Naive B cell (primary cell): ENCODE measurements at regions not wholly inside any gene's neighbourhood (a gene's known extent, or its start where the extent isn't known, plus 50 kb on each side); places are given as distances from the start of the nearest gene placed in this dataset.

ENCODE experiments used
- ATAC-seq, 2 donors: fragments of 150-1000 bp; cut with Tn5 transposase; 2 replicates each; pipeline ENCODE4 v1.10.0; 2021; ENCODE audit warnings: low read depth in 2 of 2, mild to moderate bottlenecking in 2 of 2, moderate library complexity in 2 of 2
- DNase-seq: peaks from one replicate; pipeline ENCODE4 v3.0.0; 2022
- H3K27ac Mint-ChIP-seq, 6 donors: one replicate each; pipeline ENCODE4 v1.8.0; 2020 to 2022; ENCODE audit warnings: mild to moderate bottlenecking in 6 of 6, mixed read lengths in 6 of 6, moderate library complexity in 5 of 6, inconsistent platforms in 2 of 6
- H3K27me3 Mint-ChIP-seq, 3 donors: one replicate each; pipeline ENCODE4 v1.8.0; 2021 to 2022; ENCODE audit warnings: mixed read lengths in 3 of 3, mild to moderate bottlenecking in 1 of 3
- H3K36me3 Mint-ChIP-seq, 2 donors: one replicate each; pipeline ENCODE4 v1.8.0; 2020 to 2022; ENCODE audit warnings: mixed read lengths in 2 of 2, inconsistent platforms in 1 of 2, mild to moderate bottlenecking in 1 of 2
- H3K4me1 Mint-ChIP-seq, 3 donors: one replicate each; pipeline ENCODE4 v1.8.0; 2020 to 2022; ENCODE audit warnings: mixed read lengths in 3 of 3, inconsistent platforms in 1 of 3, mild to moderate bottlenecking in 1 of 3, moderate library complexity in 1 of 3
- H3K4me3 Mint-ChIP-seq, 8 donors: one replicate each; pipeline ENCODE4 v1.8.0; 2020 to 2022; ENCODE audit warnings: mild to moderate bottlenecking in 8 of 8, mixed read lengths in 8 of 8, moderate library complexity in 8 of 8, inconsistent platforms in 2 of 8
- H3K9me3 Mint-ChIP-seq, 7 donors: one replicate each; pipeline ENCODE4 v1.8.0; 2020 to 2022; ENCODE audit warnings: mixed read lengths in 7 of 7, mild to moderate bottlenecking in 5 of 7, inconsistent platforms in 2 of 7, moderate library complexity in 1 of 7

- Mint-ChIP-seq H3K9me3 (peaks cover 0 to 7% (median 0%) of the 10 kb centered on the region in 7 donors), H3K27me3 (no peaks in the 10 kb centered on the region), H3K27ac (no peak overlapping the region), H3K4me1 (no peaks in the 10 kb centered on the region), H3K36me3 (no peaks in the 10 kb centered on the region), H3K4me3 (no peak overlapping the region)
- no peak for DNase-seq
- no peak for ATAC-seq
These were observed 771.8 kb upstream of the SLITRK1 start for GRCh38 chr13:84653915-84654534.

GRCh38 chr13:84651705-84652104, 769.4 kb upstream of the SLITRK1 start:
- ATAC-seq, result no peak
- no peak for DNase-seq
- H3K27me3 Mint-ChIP-seq, result no peaks in the 10 kb centered on the region
- H3K9me3 Mint-ChIP-seq, result peaks cover 0 to 7% (median 0%) of the 10 kb centered on the region in 7 donors
- H3K4me3 Mint-ChIP-seq, result no peak overlapping the region
- H3K36me3 Mint-ChIP-seq, result no peaks in the 10 kb centered on the region
- no peaks in the 10 kb centered on the region for H3K4me1 Mint-ChIP-seq
- no peak overlapping the region for H3K27ac Mint-ChIP-seq

- no peak overlapping the region for H3K27ac Mint-ChIP-seq
- no peaks in the 10 kb centered on the region for H3K4me1 Mint-ChIP-seq
- H3K4me3 Mint-ChIP-seq, result no peak overlapping the region
- H3K27me3 Mint-ChIP-seq, result no peaks in the 10 kb centered on the region
- DNase-seq (no peak), ATAC-seq (no peak)
- H3K9me3 Mint-ChIP-seq, result peaks cover 0 to 7% (median 0%) of the 10 kb centered on the region in 7 donors
- no peaks in the 10 kb centered on the region for H3K36me3 Mint-ChIP-seq
These were observed 769.0 kb upstream of the SLITRK1 start for GRCh38 chr13:84651288-84651687.

GRCh38 chr13:84649853-84650252, 767.6 kb upstream of the SLITRK1 start:
- Mint-ChIP-seq H3K9me3 (peaks cover 0 to 7% (median 0%) of the 10 kb centered on the region in 7 donors), H3K27ac (no peak overlapping the region), H3K4me3 (no peak overlapping the region), H3K36me3 (no peaks in the 10 kb centered on the region), H3K4me1 (no peaks in the 10 kb centered on the region), H3K27me3 (no peaks in the 10 kb centered on the region)
- no peak for ATAC-seq
- no peak for DNase-seq

GRCh38 chr13:84648069-84648640, 765.9 kb upstream of the SLITRK1 start:
- Mint-ChIP-seq H3K4me3 (no peak overlapping the region), H3K4me1 (no peaks in the 10 kb centered on the region), H3K36me3 (no peaks in the 10 kb centered on the region), H3K27me3 (no peaks in the 10 kb centered on the region), H3K27ac (no peak overlapping the region), H3K9me3 (peaks cover 0 to 7% (median 0%) of the 10 kb centered on the region in 7 donors)
- no peak for ATAC-seq
- DNase-seq, result no peak

GRCh38 chr13:84646957-84647356, 764.7 kb upstream of the SLITRK1 start:
- Mint-ChIP-seq H3K27me3 (no peaks in the 10 kb centered on the region), H3K9me3 (peaks cover 0 to 2% (median 0%) of the 10 kb centered on the region in 7 donors), H3K36me3 (no peaks in the 10 kb centered on the region), H3K4me3 (no peak overlapping the region), H3K4me1 (no peaks in the 10 kb centered on the region), H3K27ac (no peak overlapping the region)
- no peak for DNase-seq
- no peak for ATAC-seq

- Mint-ChIP-seq H3K9me3 (peaks cover 0 to 4% (median 0%) of the 10 kb centered on the region in 7 donors), H3K4me1 (no peaks in the 10 kb centered on the region), H3K27ac (no peak overlapping the region), H3K36me3 (no peaks in the 10 kb centered on the region), H3K27me3 (no peaks in the 10 kb centered on the region), H3K4me3 (no peak overlapping the region)
- ATAC-seq (no peak), DNase-seq (no peak)
These were observed 763.1 kb upstream of the SLITRK1 start for GRCh38 chr13:84645196-84646012.

- Mint-ChIP-seq H3K4me3 (no peak overlapping the region), H3K27me3 (no peaks in the 10 kb centered on the region), H3K9me3 (peaks cover 0 to 6% (median 3%) of the 10 kb centered on the region in 7 donors), H3K4me1 (no peaks in the 10 kb centered on the region), H3K27ac (no peak overlapping the region), H3K36me3 (no peaks in the 10 kb centered on the region)
- no peak for ATAC-seq
- DNase-seq, result no peak
These were observed 759.2 kb upstream of the SLITRK1 start for GRCh38 chr13:84641491-84641890.

GRCh38 chr13:84640691-84641090, 758.4 kb upstream of the SLITRK1 start:
- ATAC-seq, result no peak
- H3K4me1 Mint-ChIP-seq, result no peaks in the 10 kb centered on the region
- no peaks in the 10 kb centered on the region for H3K36me3 Mint-ChIP-seq
- no peak for DNase-seq
- no peak overlapping the region for H3K27ac Mint-ChIP-seq
- H3K9me3 Mint-ChIP-seq, result peaks cover 0 to 6% (median 3%) of the 10 kb centered on the region in 7 donors
- H3K27me3 Mint-ChIP-seq, result no peaks in the 10 kb centered on the region
- no peak overlapping the region for H3K4me3 Mint-ChIP-seq

GRCh38 chr13:84630476-84630875, 748.2 kb upstream of the SLITRK1 start:
- H3K36me3 Mint-ChIP-seq, result no peaks in the 10 kb centered on the region
- H3K4me1 Mint-ChIP-seq, result no peaks in the 10 kb centered on the region
- no peak overlapping the region for H3K27ac Mint-ChIP-seq
- H3K4me3 Mint-ChIP-seq, result no peak overlapping the region
- no peaks in the 10 kb centered on the region for H3K27me3 Mint-ChIP-seq
- ATAC-seq (no peak), DNase-seq (no peak)
- H3K9me3 Mint-ChIP-seq, result peaks cover 0 to 7% (median 0%) of the 10 kb centered on the region in 7 donors

- H3K9me3 Mint-ChIP-seq, result peaks cover 0 to 4% (median 0%) of the 10 kb centered on the region in 7 donors
- no peaks in the 10 kb centered on the region for H3K27me3 Mint-ChIP-seq
- H3K36me3 Mint-ChIP-seq, result no peaks in the 10 kb centered on the region
- H3K4me1 Mint-ChIP-seq, result no peaks in the 10 kb centered on the region
- DNase-seq (no peak), ATAC-seq (no peak)
- H3K27ac Mint-ChIP-seq, result no peak overlapping the region
- H3K4me3 Mint-ChIP-seq, result no peak overlapping the region
These were observed 734.6 kb upstream of the SLITRK1 start for GRCh38 chr13:84616864-84617263.

- no peaks in the 10 kb centered on the region for H3K4me1 Mint-ChIP-seq
- no peak for DNase-seq
- ATAC-seq, result no peak
These were observed 727.4 kb upstream of the SLITRK1 start for GRCh38 chr13:84609716-84610115.

GRCh38 chr13:84607261-84608013, 725.2 kb upstream of the SLITRK1 start:
- DNase-seq (no peak), ATAC-seq (no peak)
- Mint-ChIP-seq H3K9me3 (peaks cover 0 to 6% (median 4%) of the 10 kb centered on the region in 7 donors), H3K27ac (no peak overlapping the region), H3K27me3 (no peaks in the 10 kb centered on the region), H3K36me3 (no peaks in the 10 kb centered on the region), H3K4me1 (no peaks in the 10 kb centered on the region), H3K4me3 (no peak overlapping the region)

More at GRCh38 chr13:84609716-84610115, 727.4 kb upstream of the SLITRK1 start:
- H3K27me3 Mint-ChIP-seq, result no peaks in the 10 kb centered on the region
- peaks cover 0 to 3% (median 0%) of the 10 kb centered on the region in 7 donors for H3K9me3 Mint-ChIP-seq
- no peak overlapping the region for H3K4me3 Mint-ChIP-seq
- H3K27ac Mint-ChIP-seq, result no peak overlapping the region
- no peaks in the 10 kb centered on the region for H3K36me3 Mint-ChIP-seq
